Skin epidermis (tissue), 12 donors: ENCODE measurements at regions not wholly inside any gene's neighbourhood (a gene's known extent, or its start where the extent isn't known, plus 50 kb on each side); places are given as distances from the start of the nearest gene placed in this dataset.

Source experiments
- H3K27ac ChIP-seq, 21 experiments: fragments of 200-600 bp; sonication (generic) in 11 of 21; one replicate each; pipeline ENCODE4 v1.5.0; 2020; ENCODE audit warnings: mild to moderate bottlenecking in 3 of 21, inconsistent platforms in 2 of 21, moderate library complexity in 2 of 21
- H3K4me3 ChIP-seq, 7 experiments: fragments of 200-600 bp; sonication (generic) in 2 of 7; one replicate each; pipeline ENCODE4 v1.5.0; 2020; ENCODE audit warnings: inconsistent platforms in 2 of 7, mild to moderate bottlenecking in 2 of 7, moderate library complexity in 1 of 7

GRCh38 chr11:127274328-127274676, 273.7 kb upstream of the KIRREL3 start:
- H3K4me3 ChIP-seq: no peak overlapping the region
- H3K27ac ChIP-seq: no peak overlapping the region

GRCh38 chr11:127273593-127274327, 273.2 kb upstream of the KIRREL3 start:
- H3K27ac ChIP-seq: no peak overlapping the region
- no peak overlapping the region for H3K4me3 ChIP-seq

GRCh38 chr11:127270851-127271250, 270.3 kb upstream of the KIRREL3 start:
- H3K4me3 ChIP-seq: no peak overlapping the region
- H3K27ac ChIP-seq: no peak overlapping the region

- H3K27ac ChIP-seq: no peak overlapping the region
- no peak overlapping the region for H3K4me3 ChIP-seq
These were observed 269.3 kb upstream of the KIRREL3 start for GRCh38 chr11:127269911-127270310.

GRCh38 chr11:127268932-127269331, 268.4 kb upstream of the KIRREL3 start:
- Histone ChIP-seq H3K27ac (no peak overlapping the region), H3K4me3 (no peak overlapping the region)

- Histone ChIP-seq H3K4me3 (no peak overlapping the region), H3K27ac (no peak overlapping the region)
These were observed 268.0 kb upstream of the KIRREL3 start for GRCh38 chr11:127268521-127268920.

GRCh38 chr11:127259102-127259501, 258.5 kb upstream of the KIRREL3 start:
- no peak overlapping the region for H3K4me3 ChIP-seq
- no peak overlapping the region for H3K27ac ChIP-seq

GRCh38 chr11:127255209-127255608, 254.6 kb upstream of the KIRREL3 start:
- no peak overlapping the region for H3K4me3 ChIP-seq
- no peak overlapping the region for H3K27ac ChIP-seq

- Histone ChIP-seq H3K27ac (no peak overlapping the region), H3K4me3 (no peak overlapping the region)
These were observed 251.8 kb upstream of the KIRREL3 start for GRCh38 chr11:127252321-127252720.

GRCh38 chr11:127249576-127249975, 249.0 kb upstream of the KIRREL3 start:
- H3K4me3 ChIP-seq: no peak overlapping the region
- H3K27ac ChIP-seq: no peak overlapping the region

- Histone ChIP-seq H3K4me3 (no peak overlapping the region), H3K27ac (no peak overlapping the region)
These were observed 247.9 kb upstream of the KIRREL3 start for GRCh38 chr11:127248476-127248875.

GRCh38 chr11:127247261-127247851, 246.8 kb upstream of the KIRREL3 start:
- no peak overlapping the region for H3K27ac ChIP-seq
- H3K4me3 ChIP-seq: no peak overlapping the region

GRCh38 chr11:127242676-127243075, 242.1 kb upstream of the KIRREL3 start:
- no peak overlapping the region for H3K4me3 ChIP-seq
- no peak overlapping the region for H3K27ac ChIP-seq

GRCh38 chr11:127238321-127238720, 237.8 kb upstream of the KIRREL3 start:
- Histone ChIP-seq H3K27ac (no peak overlapping the region), H3K4me3 (no peak overlapping the region)

- Histone ChIP-seq H3K4me3 (no peak overlapping the region), H3K27ac (no peak overlapping the region)
These were observed 236.2 kb upstream of the KIRREL3 start for GRCh38 chr11:127236776-127237175.

- H3K27ac ChIP-seq: no peak overlapping the region
- H3K4me3 ChIP-seq: no peak overlapping the region
These were observed 233.4 kb upstream of the KIRREL3 start for GRCh38 chr11:127233998-127234397.

GRCh38 chr11:127230392-127230791, 229.8 kb upstream of the KIRREL3 start:
- H3K27ac ChIP-seq: no peak overlapping the region
- no peak overlapping the region for H3K4me3 ChIP-seq

GRCh38 chr11:127226949-127227348, 226.4 kb upstream of the KIRREL3 start:
- no peak overlapping the region for H3K4me3 ChIP-seq
- H3K27ac ChIP-seq: no peak overlapping the region

GRCh38 chr11:127226380-127226779, 225.8 kb upstream of the KIRREL3 start:
- Histone ChIP-seq H3K4me3 (no peak overlapping the region), H3K27ac (no peak overlapping the region)

GRCh38 chr11:127225619-127226018, 225.0 kb upstream of the KIRREL3 start:
- Histone ChIP-seq H3K4me3 (no peak overlapping the region), H3K27ac (no peak overlapping the region)

GRCh38 chr11:127224276-127224675, 223.7 kb upstream of the KIRREL3 start:
- no peak overlapping the region for H3K4me3 ChIP-seq
- H3K27ac ChIP-seq: no peak overlapping the region

- Histone ChIP-seq H3K4me3 (no peak overlapping the region), H3K27ac (no peak overlapping the region)
These were observed 223.1 kb upstream of the KIRREL3 start for GRCh38 chr11:127223633-127224032.
